ENCODE measurements at regions not wholly inside any gene's neighbourhood (a gene's known extent, or its start where the extent isn't known, plus 50 kb on each side); places are given as distances from the start of the nearest gene placed in this dataset.
A peak's percentile ranks its signal among the peaks of the same experiment; 100 is the strongest.

GRCh38 chr4:27161191-27161590 lies 300.6 kb downstream of the STIM2 start:
- 85 to 88% methylated on average over 4 of the region's 4 CpGs for WGBS, 2 donors
- Histone ChIP-seq H3K9me3 (no peaks in the 10 kb centered on the region), H3K4me3 (no peak overlapping the region), H3K36me3 (no peaks in the 10 kb centered on the region), H3K4me1 (no peaks in the 10 kb centered on the region), H3K27ac (no peak overlapping the region), H3K27me3 (no peaks in the 10 kb centered on the region)
- TF ChIP-seq EP300 (IDR thresholded peaks at IDR 0.05) (no peak), POLR2A (IDR thresholded peaks at IDR 0.05) (no peak)
- TF ChIP-seq, protein P1, sequence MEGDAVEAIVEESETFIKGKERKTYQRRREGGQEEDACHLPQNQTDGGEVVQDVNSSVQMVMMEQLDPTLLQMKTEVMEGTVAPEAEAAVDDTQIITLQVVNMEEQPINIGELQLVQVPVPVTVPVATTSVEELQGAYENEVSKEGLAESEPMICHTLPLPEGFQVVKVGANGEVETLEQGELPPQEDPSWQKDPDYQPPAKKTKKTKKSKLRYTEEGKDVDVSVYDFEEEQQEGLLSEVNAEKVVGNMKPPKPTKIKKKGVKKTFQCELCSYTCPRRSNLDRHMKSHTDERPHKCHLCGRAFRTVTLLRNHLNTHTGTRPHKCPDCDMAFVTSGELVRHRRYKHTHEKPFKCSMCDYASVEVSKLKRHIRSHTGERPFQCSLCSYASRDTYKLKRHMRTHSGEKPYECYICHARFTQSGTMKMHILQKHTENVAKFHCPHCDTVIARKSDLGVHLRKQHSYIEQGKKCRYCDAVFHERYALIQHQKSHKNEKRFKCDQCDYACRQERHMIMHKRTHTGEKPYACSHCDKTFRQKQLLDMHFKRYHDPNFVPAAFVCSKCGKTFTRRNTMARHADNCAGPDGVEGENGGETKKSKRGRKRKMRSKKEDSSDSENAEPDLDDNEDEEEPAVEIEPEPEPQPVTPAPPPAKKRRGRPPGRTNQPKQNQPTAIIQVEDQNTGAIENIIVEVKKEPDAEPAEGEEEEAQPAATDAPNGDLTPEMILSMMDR (IDR thresholded peaks at IDR 0.05), result no peak
- no peak for DNase-seq (ENCODE audit: low spot score in 2 of 2)

DNA sequence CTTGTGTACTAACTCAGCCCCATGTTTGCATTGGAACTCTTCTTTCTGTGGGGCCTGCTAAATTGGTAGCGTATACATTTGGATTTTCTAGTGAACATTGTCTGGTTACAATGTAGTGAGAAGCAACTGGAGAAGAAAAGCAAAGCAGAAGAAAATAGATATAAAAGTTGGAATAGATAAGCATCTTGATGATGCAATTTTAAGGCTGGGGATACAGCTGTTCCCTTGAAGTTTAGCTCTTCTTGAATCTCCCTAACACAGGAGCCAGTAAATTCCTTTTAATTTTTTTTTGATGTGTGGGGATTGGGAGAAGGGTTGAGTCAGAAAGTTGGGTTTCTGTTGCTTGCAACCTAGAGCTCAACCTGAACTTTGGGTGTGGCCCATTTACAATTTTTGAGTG lies 308.1 kb downstream of the STIM2 start:
- H3K36me3 ChIP-seq, result no peaks in the 10 kb centered on the region
- TF ChIP-seq, protein P1 (IDR thresholded peaks at IDR 0.05), result no peak
- TF ChIP-seq POLR2A (IDR thresholded peaks at IDR 0.05) (no peak), EP300 (IDR thresholded peaks at IDR 0.05) (no peak)
- H3K4me1 ChIP-seq, result no peaks in the 10 kb centered on the region
- H3K27me3 ChIP-seq, result no peaks in the 10 kb centered on the region
- no peak for DNase-seq (ENCODE audit: low spot score in 2 of 2)
- WGBS, 2 donors, result 92 to 94% methylated on average over 1 of the region's 1 CpG
- H3K4me3 ChIP-seq, result no peak overlapping the region
- H3K9me3 ChIP-seq, result no peaks in the 10 kb centered on the region
- H3K27ac ChIP-seq, result no peak overlapping the region

GRCh38 chr4:27173280-27173679 lies 312.6 kb downstream of the STIM2 start:
- Histone ChIP-seq H3K36me3 (no peaks in the 10 kb centered on the region), H3K4me3 (no peak overlapping the region), H3K9me3 (no peaks in the 10 kb centered on the region), H3K4me1 (no peaks in the 10 kb centered on the region), H3K27ac (no peak overlapping the region), H3K27me3 (no peaks in the 10 kb centered on the region)
- 77 to 78% methylated on average over 7 of the region's 7 CpGs for WGBS, 2 donors
- DNase-seq (ENCODE audit: low spot score in 2 of 2), result no peak
- TF ChIP-seq, protein P1 (IDR thresholded peaks at IDR 0.05), result no peak
- TF ChIP-seq POLR2A (IDR thresholded peaks at IDR 0.05), result no peak
- no peak for TF ChIP-seq EP300 (IDR thresholded peaks at IDR 0.05)

- no peaks in the 10 kb centered on the region for H3K4me1 ChIP-seq
- no peak overlapping the region for H3K27ac ChIP-seq
- no peaks in the 10 kb centered on the region for H3K9me3 ChIP-seq
- H3K4me3 ChIP-seq, result no peak overlapping the region
- TF ChIP-seq POLR2A (IDR thresholded peaks at IDR 0.05) (no peak), EP300 (IDR thresholded peaks at IDR 0.05) (no peak)
- TF ChIP-seq, protein P1 (IDR thresholded peaks at IDR 0.05), result peak in 1 of 5 experiments; percentile 13
- no peaks in the 10 kb centered on the region for H3K36me3 ChIP-seq
- 43 to 51% methylated on average over 3 of the region's 3 CpGs for WGBS, 2 donors
- H3K27me3 ChIP-seq, result no peaks in the 10 kb centered on the region
- no peak for DNase-seq (ENCODE audit: low spot score in 2 of 2)
Observed at GRCh38 chr4:27176400-27176799, 315.8 kb downstream of the STIM2 start.

- TF ChIP-seq EP300 (IDR thresholded peaks at IDR 0.05) (no peak), POLR2A (IDR thresholded peaks at IDR 0.05) (no peak)
- TF ChIP-seq, protein P1 (IDR thresholded peaks at IDR 0.05), result no peak
- no peaks in the 10 kb centered on the region for H3K4me1 ChIP-seq
- no peaks in the 10 kb centered on the region for H3K27me3 ChIP-seq
- H3K36me3 ChIP-seq, result no peaks in the 10 kb centered on the region
- WGBS, 2 donors, result 17 to 41% methylated on average over 2 of the region's 2 CpGs
- no peak overlapping the region for H3K27ac ChIP-seq
- H3K9me3 ChIP-seq, result no peaks in the 10 kb centered on the region
- H3K4me3 ChIP-seq, result no peak overlapping the region
- DNase-seq (ENCODE audit: low spot score in 2 of 2), result no peak
Observed at GRCh38 chr4:27176881-27177280, 316.2 kb downstream of the STIM2 start.

All from tibial nerve (tissue), 4 donors.